ENCODE measurements at regions not wholly inside any gene's neighbourhood (a gene's known extent, or its start where the extent isn't known, plus 50 kb on each side); places are given as distances from the start of the nearest gene placed in this dataset.
A peak's percentile ranks its signal among the peaks of the same experiment; 100 is the strongest.

GRCh38 chr5:18944771-18945170 is 1043.2 kb downstream of the CDH18 start:
- peak; percentile 28 for DNase-seq (ENCODE audit: low read depth)

DNA sequence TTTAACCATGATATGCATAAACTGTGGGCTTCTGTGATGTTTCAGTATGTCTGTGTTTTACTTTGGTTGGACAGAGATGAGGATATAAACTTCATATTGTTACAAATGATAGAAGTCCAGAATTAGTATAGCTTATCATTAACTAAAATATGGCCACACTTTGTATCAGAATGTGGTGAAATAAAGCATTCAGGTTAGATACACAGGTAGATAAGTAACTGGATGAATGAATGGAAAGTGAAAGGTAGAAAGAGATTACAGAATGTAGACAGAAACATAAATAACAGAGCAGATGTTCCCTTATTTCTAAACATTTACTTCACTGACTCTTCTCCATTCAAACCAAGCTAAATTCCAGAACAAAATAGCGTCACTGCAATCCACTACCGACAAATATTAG is 1033.8 kb downstream of the CDH18 start:
- no peak for DNase-seq (ENCODE audit: low read depth)

DNA sequence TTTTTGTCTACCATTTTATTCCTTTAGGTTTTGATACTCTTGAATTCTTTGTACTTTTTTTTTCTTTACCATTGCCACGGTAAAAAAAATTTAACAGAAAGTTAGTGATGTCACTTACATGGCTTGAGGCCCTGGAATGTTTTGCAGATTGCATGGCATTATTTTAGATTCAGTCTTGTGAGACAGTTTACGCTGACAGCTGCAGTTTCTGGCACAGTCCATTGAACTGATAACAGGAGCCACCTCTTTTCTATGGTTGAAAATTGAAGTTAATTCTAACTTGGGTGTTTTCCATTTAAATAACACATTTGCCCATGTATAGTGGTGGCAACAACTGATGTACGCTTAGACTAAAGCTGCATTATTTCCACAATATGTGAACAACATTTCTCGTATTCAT is 1028.5 kb downstream of the CDH18 start:
- DNase-seq (ENCODE audit: low read depth) = no peak

DNA sequence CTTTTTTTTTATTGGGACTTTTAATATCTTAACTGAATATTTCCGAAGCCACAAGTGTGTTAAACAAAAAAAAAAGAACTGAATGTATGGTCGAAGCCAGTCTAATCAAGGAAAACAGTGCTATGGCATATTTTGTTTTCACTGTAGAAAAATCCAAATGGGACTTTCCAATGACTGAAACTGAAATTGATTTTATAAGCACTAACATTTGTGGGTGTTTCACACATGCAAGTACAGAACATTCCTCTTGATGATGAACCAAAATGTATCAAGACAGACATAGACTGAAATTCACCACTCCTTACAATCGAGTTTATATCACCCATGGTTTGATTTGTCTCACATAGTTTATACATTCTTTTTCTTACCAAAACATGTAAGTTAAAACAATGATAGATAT is 1026.8 kb downstream of the CDH18 start:
- no peak for DNase-seq (ENCODE audit: low read depth)

- DNase-seq (ENCODE audit: low read depth) = no peak
Measured at GRCh38 chr5:18965893-18966292, 1022.1 kb downstream of the CDH18 start.

DNA sequence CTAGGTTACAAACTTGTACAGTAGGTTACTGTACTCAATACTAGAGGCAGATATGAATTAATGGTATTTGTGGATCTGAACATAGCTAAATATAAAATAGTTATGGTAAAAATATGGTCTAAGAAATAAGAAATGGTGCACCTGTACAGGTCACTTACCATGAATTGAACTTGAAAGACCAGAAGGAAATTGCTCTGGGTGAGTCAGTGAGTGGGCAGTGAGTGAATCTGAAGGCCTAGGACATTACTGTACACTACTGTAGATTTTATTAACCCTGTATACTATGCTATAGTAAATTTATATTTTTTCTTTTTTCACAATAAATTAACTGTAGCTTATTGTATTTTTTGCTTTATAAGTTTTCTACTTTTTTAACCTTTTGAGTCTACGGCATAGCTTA is 1020.4 kb downstream of the CDH18 start:
- peak; percentile 19 for DNase-seq (ENCODE audit: low read depth)

- DNase-seq (ENCODE audit: low read depth) = peak; percentile 91
Measured at GRCh38 chr5:18968966-18969365, 1019.0 kb downstream of the CDH18 start.

GRCh38 chr5:18970000-18970399 is 1018.0 kb downstream of the CDH18 start:
- DNase-seq (ENCODE audit: low read depth) = no peak

GRCh38 chr5:18972177-18972576 is 1015.8 kb downstream of the CDH18 start:
- no peak for DNase-seq (ENCODE audit: low read depth)

DNA sequence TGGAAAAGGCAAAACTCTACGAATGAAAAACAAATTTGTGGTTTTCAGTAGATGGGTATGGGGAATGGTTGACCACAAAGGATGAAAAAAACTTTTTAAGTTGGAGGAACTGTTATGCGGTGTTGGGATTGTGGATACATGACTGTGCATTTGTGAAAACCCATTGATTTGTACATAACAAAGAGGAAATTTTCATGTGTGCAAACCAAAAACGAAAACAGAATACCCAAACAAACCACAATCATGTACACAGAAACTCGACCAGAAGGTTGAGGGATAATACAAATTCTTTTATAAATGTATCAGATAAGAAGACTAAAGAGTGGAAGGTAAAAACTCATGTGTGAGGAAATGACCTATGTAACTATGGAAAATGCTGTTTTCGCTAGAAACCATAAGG is 1012.4 kb downstream of the CDH18 start:
- DNase-seq (ENCODE audit: low read depth) = peak; percentile 36

- DNase-seq (ENCODE audit: low read depth) = no peak
Measured at GRCh38 chr5:18977880-18978279, 1010.1 kb downstream of the CDH18 start.

DNA sequence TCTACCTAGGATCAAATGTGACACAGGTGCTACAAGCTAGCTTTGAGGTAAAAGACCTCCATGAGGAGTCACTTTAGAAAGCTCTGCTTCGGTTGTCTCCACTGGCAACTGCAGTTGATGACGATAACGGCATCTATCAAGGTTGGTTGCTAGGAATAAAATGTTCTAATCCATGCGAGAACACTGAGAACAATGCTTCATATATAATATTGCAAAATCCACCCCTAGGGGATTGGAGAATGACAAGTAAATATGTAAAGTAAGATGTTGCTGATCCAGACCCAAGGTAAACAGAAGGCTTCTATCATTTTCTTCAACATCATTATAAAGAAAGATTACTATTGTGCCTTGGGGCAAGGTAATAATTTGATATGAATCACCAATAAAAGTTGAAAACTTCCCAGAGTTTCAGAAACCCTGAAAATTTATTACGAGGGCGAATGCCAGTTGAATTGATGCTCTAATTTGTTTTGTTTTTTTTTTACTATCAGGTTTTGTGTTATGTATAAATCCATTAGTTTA is 1003.4 kb downstream of the CDH18 start:
- DNase-seq (ENCODE audit: low read depth) = peak; percentile 9

GRCh38 chr5:18985171-18985758 is 1002.7 kb downstream of the CDH18 start:
- DNase-seq (ENCODE audit: low read depth) = no peak

- DNase-seq (ENCODE audit: low read depth) = no peak
Measured at GRCh38 chr5:18987101-18987500, 1000.9 kb downstream of the CDH18 start.

GRCh38 chr5:18990852-18991251 is 997.1 kb downstream of the CDH18 start:
- DNase-seq (ENCODE audit: low read depth) = no peak

- no peak for DNase-seq (ENCODE audit: low read depth)
Measured at GRCh38 chr5:18992264-18992663, 995.7 kb downstream of the CDH18 start.

DNA sequence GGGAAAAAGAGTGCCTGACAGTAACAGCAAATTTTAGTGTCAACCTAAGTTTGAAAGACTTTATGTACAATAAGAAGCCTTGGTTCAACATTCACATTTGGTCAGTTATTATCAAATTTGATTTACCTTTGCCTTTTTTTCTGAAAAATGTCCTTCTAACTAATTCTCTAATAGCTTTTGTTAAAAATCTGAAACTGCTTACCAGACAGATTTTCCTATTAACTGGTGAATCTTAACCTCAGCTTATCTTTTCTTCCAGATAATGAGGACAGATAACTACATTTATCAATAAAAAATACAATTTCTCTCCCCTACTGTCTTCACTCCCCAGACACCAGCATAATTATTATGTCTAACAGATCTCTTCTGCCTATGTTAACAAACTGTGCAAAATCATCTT is 988.5 kb downstream of the CDH18 start:
- no peak for DNase-seq (ENCODE audit: low read depth)

GRCh38 chr5:19001054-19001453 is 986.9 kb downstream of the CDH18 start:
- DNase-seq (ENCODE audit: low read depth) = no peak

DNA sequence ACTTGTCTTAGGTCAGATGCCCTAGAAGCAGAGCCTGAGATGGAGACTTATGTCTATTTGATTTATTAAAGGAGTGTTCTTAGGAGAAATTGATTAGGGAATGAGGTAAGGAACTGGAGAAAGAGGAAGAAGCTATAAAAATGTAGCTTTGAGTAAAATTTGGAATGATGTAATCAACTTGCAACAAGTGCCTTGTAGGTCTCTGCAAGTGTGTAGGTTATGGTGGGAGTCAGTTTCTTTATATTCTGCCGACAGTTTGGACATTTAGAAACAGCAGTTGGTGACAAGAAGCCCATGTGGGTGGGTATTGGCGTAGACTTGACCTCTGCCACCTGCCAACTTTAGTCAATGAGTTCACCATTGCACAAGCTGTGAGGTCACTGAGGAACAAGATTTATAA is 986.5 kb downstream of the CDH18 start:
- DNase-seq (ENCODE audit: low read depth) = no peak

DNA sequence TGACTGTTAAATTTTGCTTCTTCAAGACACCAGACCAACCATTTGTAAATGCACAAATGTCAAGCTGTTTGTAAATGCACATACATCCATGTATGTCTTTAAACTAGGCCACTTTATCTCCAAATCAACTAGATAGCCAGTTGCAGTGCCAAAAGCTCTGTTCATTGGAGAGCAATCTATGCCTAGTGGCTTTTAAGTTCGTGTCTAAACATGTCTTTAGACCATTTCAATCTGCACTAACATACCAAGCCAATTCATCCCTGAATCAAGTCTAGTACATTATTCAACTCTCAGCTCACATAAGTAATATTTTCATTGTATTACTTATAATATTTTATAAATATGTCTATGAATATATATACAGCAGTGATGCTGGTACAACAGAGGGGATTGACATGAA is 985.9 kb downstream of the CDH18 start:
- no peak for DNase-seq (ENCODE audit: low read depth)

GRCh38 chr5:19018822-19019221 is 969.2 kb downstream of the CDH18 start:
- DNase-seq (ENCODE audit: low read depth) = peak; percentile 59

DNA sequence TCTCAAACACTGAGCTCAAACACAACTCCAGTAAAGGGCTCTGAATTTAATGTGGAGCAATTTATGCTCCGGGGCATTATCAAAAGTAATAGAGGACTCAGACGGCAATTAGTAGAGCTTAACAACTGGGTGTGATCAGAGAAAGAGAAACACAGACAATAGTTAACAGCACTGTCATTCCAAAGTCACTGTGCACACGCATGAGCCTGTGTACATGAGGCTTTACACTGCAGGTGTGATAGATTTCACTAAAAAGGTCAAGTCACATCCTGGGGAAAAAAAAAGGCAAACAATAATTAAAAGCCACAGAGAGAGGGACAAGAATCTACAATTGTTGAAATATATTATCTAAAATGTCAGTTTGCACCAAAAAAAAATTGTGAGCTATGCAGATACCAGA is 956.5 kb downstream of the CDH18 start:
- DNase-seq (ENCODE audit: low read depth) = no peak

GRCh38 chr5:19035816-19036215 is 952.2 kb downstream of the CDH18 start:
- DNase-seq (ENCODE audit: low read depth) = no peak

GRCh38 chr5:19042106-19042505 is 945.9 kb downstream of the CDH18 start:
- no peak for DNase-seq (ENCODE audit: low read depth)

Measured in M059J (cell line).